ENCODE measurements at regions not wholly inside any gene's neighbourhood (a gene's known extent, or its start where the extent isn't known, plus 50 kb on each side); places are given as distances from the start of the nearest gene placed in this dataset.

- H3K4me3 Mint-ChIP-seq = no peak overlapping the region
- no peak overlapping the region for H3K27ac Mint-ChIP-seq
- H3K36me3 Mint-ChIP-seq = no peaks in the 10 kb centered on the region
- no peaks in the 10 kb centered on the region for H3K27me3 Mint-ChIP-seq
- peaks cover 0 to 11% (median 0%) of the 10 kb centered on the region in 4 donors for H3K4me1 Mint-ChIP-seq
- no peaks in the 10 kb centered on the region for H3K9me3 Mint-ChIP-seq
- no peak for DNase-seq
- ATAC-seq = no peak
- POLR2A ChIA-PET = interaction anchor here (0.9 kb wide), 1 partner anchor 8 kb away, joined by 3 read pairs; no protein-coding TSS in a partner anchor
Observed at GRCh38 chr20:47406849-47407682, 50.6 kb upstream of the ZMYND8 start.

GRCh38 chr20:47411161-47411560, 54.7 kb upstream of the ZMYND8 start:
- H3K9me3 Mint-ChIP-seq = no peaks in the 10 kb centered on the region
- H3K27me3 Mint-ChIP-seq = no peaks in the 10 kb centered on the region
- ATAC-seq = no peak
- peaks cover 9 to 44% (median 22%) of the 10 kb centered on the region in 4 donors for H3K4me1 Mint-ChIP-seq
- no peak overlapping the region for H3K4me3 Mint-ChIP-seq
- no peaks in the 10 kb centered on the region for H3K36me3 Mint-ChIP-seq
- POLR2A ChIA-PET = interaction anchor here (0.5 kb wide), 1 partner anchor 124 kb away, joined by 3 read pairs; no protein-coding TSS in a partner anchor
- peak overlapping the region in 2 of 10 donors; percentile 51 to 65 for H3K27ac Mint-ChIP-seq
- DNase-seq = no peak

DNA sequence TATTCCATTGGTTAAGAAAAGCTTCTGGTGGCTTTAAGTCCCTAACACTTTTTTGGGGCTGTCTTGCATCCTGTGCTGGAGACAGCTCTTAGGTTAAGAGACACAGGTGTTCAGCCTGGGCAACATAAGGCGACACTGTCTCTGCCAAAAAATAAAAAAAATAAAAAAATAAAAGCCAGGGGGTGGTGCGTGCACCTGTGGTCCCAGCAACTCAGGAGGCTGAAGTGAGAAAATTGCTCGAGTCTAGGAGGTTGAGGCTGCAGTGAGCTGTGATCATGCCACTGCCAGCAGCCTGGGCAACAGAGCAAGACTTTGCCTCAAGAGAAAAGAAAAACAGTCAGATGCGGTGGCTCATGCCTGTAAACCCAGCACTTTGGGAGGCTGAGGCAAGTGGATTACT, 55.6 kb upstream of the ZMYND8 start:
- no peaks in the 10 kb centered on the region for H3K27me3 Mint-ChIP-seq
- no peak for ATAC-seq
- POLR2A ChIA-PET = no interaction called here
- H3K9me3 Mint-ChIP-seq = no peaks in the 10 kb centered on the region
- H3K36me3 Mint-ChIP-seq = no peaks in the 10 kb centered on the region
- DNase-seq = no peak
- H3K4me1 Mint-ChIP-seq = peaks cover 11 to 53% (median 30%) of the 10 kb centered on the region in 4 donors
- no peak overlapping the region for H3K4me3 Mint-ChIP-seq
- H3K27ac Mint-ChIP-seq = peak overlapping the region in 3 of 10 donors; percentile 68 to 77 (median 76)

- peak overlapping the region in 1 of 10 donors; percentile 52 for H3K4me3 Mint-ChIP-seq
- ATAC-seq = no peak
- peaks cover 13 to 64% (median 36%) of the 10 kb centered on the region in 4 donors for H3K4me1 Mint-ChIP-seq
- POLR2A ChIA-PET = interaction anchor here (0.6 to 1.4 kb wide), 3 partner anchors 34 to 89 kb away, joined by 3 to 4 read pairs (median 4); partner anchors contain the start of gene NCOA3
- H3K27me3 Mint-ChIP-seq = no peaks in the 10 kb centered on the region
- H3K36me3 Mint-ChIP-seq = no peaks in the 10 kb centered on the region
- no peak for DNase-seq
- peak overlapping the region in 5 of 10 donors; percentile 48 to 85 (median 68) for H3K27ac Mint-ChIP-seq
- H3K9me3 Mint-ChIP-seq = no peaks in the 10 kb centered on the region
Observed at GRCh38 chr20:47413189-47413588, 56.7 kb upstream of the ZMYND8 start.

GRCh38 chr20:47417245-47418068, 61.0 kb upstream of the ZMYND8 start:
- POLR2A ChIA-PET = interaction anchor here (1.3 kb wide), 1 partner anchor 85 kb away, joined by 3 read pairs; the partner anchor contains the start of gene NCOA3
- H3K27me3 Mint-ChIP-seq = no peaks in the 10 kb centered on the region
- DNase-seq (no peak), ATAC-seq (no peak)
- H3K4me3 Mint-ChIP-seq = no peak overlapping the region
- H3K4me1 Mint-ChIP-seq = peaks cover 15 to 64% (median 38%) of the 10 kb centered on the region in 4 donors
- H3K27ac Mint-ChIP-seq = peak overlapping the region; percentile 26 to 93 (median 80)
- H3K9me3 Mint-ChIP-seq = no peaks in the 10 kb centered on the region
- H3K36me3 Mint-ChIP-seq = no peaks in the 10 kb centered on the region

DNA sequence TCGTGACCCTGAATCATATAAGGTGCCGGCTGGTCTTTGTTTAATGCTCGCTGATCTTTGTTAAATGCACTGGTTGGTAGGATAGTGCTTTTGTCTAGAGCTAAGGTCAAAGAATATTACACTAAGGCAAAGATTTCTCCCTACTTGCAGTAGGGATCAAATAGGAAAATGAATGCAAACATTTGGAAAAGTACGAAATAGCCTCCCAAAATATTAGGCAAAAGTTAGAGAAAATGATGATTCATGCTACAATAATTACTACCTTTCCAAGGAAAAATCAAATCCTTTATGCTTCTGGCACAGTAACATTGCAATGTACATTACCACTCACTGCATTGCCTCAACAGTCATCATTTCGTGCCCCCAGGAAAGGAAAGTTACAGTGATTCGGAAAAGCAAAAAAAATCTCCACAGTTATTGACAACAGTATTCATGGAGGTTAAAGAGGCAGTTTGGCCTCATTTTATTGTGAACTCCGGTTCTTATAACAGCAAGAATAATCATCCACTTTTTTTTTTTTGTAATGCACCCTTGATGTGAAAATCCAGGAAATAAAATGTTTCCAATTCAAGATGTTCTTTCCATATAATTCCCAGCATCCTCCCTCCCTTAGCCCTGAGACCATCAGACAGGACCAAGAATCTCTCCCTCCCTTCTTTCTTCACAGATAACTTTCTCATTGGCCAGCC, 61.7 kb upstream of the ZMYND8 start:
- H3K27me3 Mint-ChIP-seq = no peaks in the 10 kb centered on the region
- ATAC-seq = no peak
- H3K9me3 Mint-ChIP-seq = no peaks in the 10 kb centered on the region
- H3K36me3 Mint-ChIP-seq = no peaks in the 10 kb centered on the region
- no peak for DNase-seq
- H3K4me1 Mint-ChIP-seq = peaks cover 13 to 60% (median 34%) of the 10 kb centered on the region in 4 donors
- peak overlapping the region in 8 of 10 donors; percentile 24 to 93 (median 75) for H3K27ac Mint-ChIP-seq
- H3K4me3 Mint-ChIP-seq = no peak overlapping the region
- POLR2A ChIA-PET = interaction anchor here (1.3 kb wide), 1 partner anchor 84 kb away, joined by 3 read pairs; the partner anchor contains the start of gene NCOA3

GRCh38 chr20:47419953-47420514, 63.5 kb upstream of the ZMYND8 start:
- no peaks in the 10 kb centered on the region for H3K27me3 Mint-ChIP-seq
- H3K27ac Mint-ChIP-seq = peak overlapping the region in 3 of 10 donors; percentile 9 to 48 (median 43)
- no peaks in the 10 kb centered on the region for H3K36me3 Mint-ChIP-seq
- no peaks in the 10 kb centered on the region for H3K9me3 Mint-ChIP-seq
- H3K4me3 Mint-ChIP-seq = no peak overlapping the region
- ATAC-seq (no peak), DNase-seq (no peak)
- POLR2A ChIA-PET = no interaction called here
- peaks cover 11 to 47% (median 27%) of the 10 kb centered on the region in 4 donors for H3K4me1 Mint-ChIP-seq

- no peaks in the 10 kb centered on the region for H3K36me3 Mint-ChIP-seq
- DNase-seq = no peak
- no peak overlapping the region for H3K4me3 Mint-ChIP-seq
- H3K9me3 Mint-ChIP-seq = peaks cover 0 to 2% (median 0%) of the 10 kb centered on the region in 9 donors
- POLR2A ChIA-PET = no interaction called here
- H3K27me3 Mint-ChIP-seq = no peaks in the 10 kb centered on the region
- no peak for ATAC-seq
- no peak overlapping the region for H3K27ac Mint-ChIP-seq
- H3K4me1 Mint-ChIP-seq = peaks cover 6 to 37% (median 17%) of the 10 kb centered on the region in 4 donors
Observed at GRCh38 chr20:47421076-47421475, 64.6 kb upstream of the ZMYND8 start.

DNA sequence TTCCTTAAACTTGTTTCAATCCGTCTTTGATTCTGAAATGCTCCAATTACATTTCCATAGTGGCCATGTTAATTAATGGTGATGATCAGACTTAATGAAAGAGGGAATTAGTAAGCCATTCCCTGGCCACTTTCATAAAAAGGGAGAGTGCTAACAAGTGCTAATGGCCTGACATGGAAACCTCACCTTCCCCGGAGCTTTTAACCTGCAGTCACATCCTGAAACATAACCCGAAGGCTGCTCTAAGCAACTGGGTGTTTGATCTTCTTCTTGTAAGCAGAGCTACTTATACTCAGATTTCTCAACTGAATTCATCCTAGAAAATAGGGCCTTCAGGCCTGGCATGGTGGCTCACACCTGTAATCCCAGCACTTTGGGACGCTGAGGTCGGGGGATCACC, 67.1 kb upstream of the ZMYND8 start:
- peaks cover 0 to 12% (median 2%) of the 10 kb centered on the region in 4 donors for H3K4me1 Mint-ChIP-seq
- peaks cover 0 to 10% (median 6%) of the 10 kb centered on the region in 3 donors for H3K36me3 Mint-ChIP-seq
- no peak overlapping the region for H3K27ac Mint-ChIP-seq
- POLR2A ChIA-PET = interaction anchor here (0.6 kb wide), 1 partner anchor 121 kb away, joined by 3 read pairs; no protein-coding TSS in a partner anchor
- ATAC-seq (no peak), DNase-seq (no peak)
- H3K27me3 Mint-ChIP-seq = no peaks in the 10 kb centered on the region
- no peak overlapping the region for H3K4me3 Mint-ChIP-seq
- H3K9me3 Mint-ChIP-seq = peaks cover 0 to 25% (median 4%) of the 10 kb centered on the region in 9 donors

DNA sequence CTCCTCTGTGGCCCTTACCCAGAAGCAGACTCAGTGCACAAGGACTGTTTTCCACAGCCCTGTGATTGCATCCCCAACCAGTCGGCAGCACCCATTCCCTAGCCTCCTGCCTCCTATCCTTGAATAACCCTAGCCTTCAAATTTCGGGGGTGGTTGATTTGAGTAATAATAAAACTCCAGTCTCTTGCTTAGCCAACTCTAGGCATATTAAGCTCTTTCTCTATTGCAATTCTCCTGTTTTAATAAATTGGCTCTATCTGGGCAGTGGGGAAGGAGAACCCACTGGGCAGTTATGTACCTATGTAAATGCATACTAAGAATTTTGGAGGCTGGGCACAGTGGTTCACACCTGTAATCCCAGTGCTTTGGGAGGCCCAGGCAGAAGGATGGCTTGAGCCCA, 70.6 kb upstream of the ZMYND8 start:
- H3K27ac Mint-ChIP-seq = no peak overlapping the region
- DNase-seq (no peak), ATAC-seq (no peak)
- peaks cover 0 to 5% (median 0%) of the 10 kb centered on the region in 4 donors for H3K4me1 Mint-ChIP-seq
- POLR2A ChIA-PET = no interaction called here
- no peak overlapping the region for H3K4me3 Mint-ChIP-seq
- peaks cover 0 to 30% (median 4%) of the 10 kb centered on the region in 9 donors for H3K9me3 Mint-ChIP-seq
- peaks cover 0 to 13% (median 6%) of the 10 kb centered on the region in 3 donors for H3K36me3 Mint-ChIP-seq
- no peaks in the 10 kb centered on the region for H3K27me3 Mint-ChIP-seq

GRCh38 chr20:47427746-47428145, 71.2 kb upstream of the ZMYND8 start:
- ATAC-seq = no peak
- Mint-ChIP-seq H3K4me3 (no peak overlapping the region), H3K27me3 (no peaks in the 10 kb centered on the region), H3K4me1 (peaks cover 0 to 7% (median 0%) of the 10 kb centered on the region in 4 donors), H3K36me3 (peaks cover 0 to 13% (median 6%) of the 10 kb centered on the region in 3 donors), H3K27ac (no peak overlapping the region), H3K9me3 (peaks cover 0 to 30% (median 4%) of the 10 kb centered on the region in 9 donors)
- POLR2A ChIA-PET = no interaction called here
- no peak for DNase-seq

GRCh38 chr20:47428164-47428563, 71.7 kb upstream of the ZMYND8 start:
- POLR2A ChIA-PET = no interaction called here

More at GRCh38 chr20:47428164-47428563, 71.7 kb upstream of the ZMYND8 start:
- Mint-ChIP-seq H3K9me3 (peaks cover 0 to 30% (median 4%) of the 10 kb centered on the region in 9 donors), H3K27ac (no peak overlapping the region), H3K4me3 (no peak overlapping the region), H3K4me1 (peaks cover 0 to 9% (median 0%) of the 10 kb centered on the region in 4 donors), H3K27me3 (no peaks in the 10 kb centered on the region), H3K36me3 (peaks cover 0 to 13% (median 6%) of the 10 kb centered on the region in 3 donors)
- DNase-seq (no peak), ATAC-seq (no peak)
